K562 (cell line): ENCODE measurements at regions not wholly inside any gene's neighbourhood (a gene's known extent, or its start where the extent isn't known, plus 50 kb on each side); places are given as distances from the start of the nearest gene placed in this dataset.

Source experiments
- ATAC-seq: fragments of 200-7000 bp; cut with Tn5 transposase; 3 replicates; pipeline ENCODE4 v1.9.1; 2020; ENCODE audit warnings: moderate library complexity
- BruUV-seq: library from RNA; stranded (reverse); fragments of 400-500 nt; replicated peaks from 2 replicates; lab custom pipeline; 2021; lab: Mats Ljungman, UMichigan
- CTCF ChIA-PET: fragments of 300-600 bp; formaldehyde crosslinking; extraction: SDS; loops from one replicate; lab custom pipeline; 2021; ENCODE audit warnings: low intra/inter-chr PET ratio; lab: Yijun Ruan, JAX
- POLR2A ChIA-PET: fragments of 300-600, 350-650 bp; sonication (Branson Sonifier 250); formaldehyde crosslinking; extraction: SDS; loops from one replicate; lab custom pipeline; 2021; ENCODE audit warnings: antibody characterized with exemption, inconsistent platforms; lab: Yijun Ruan, JAX
- DNase-seq, 4 experiments: peaks; one replicate each; pipeline versions ENCODE4 v3.0.0 to v3.0.0-alpha.2; 2011 to 2018; ENCODE audit warnings: low spot score in 3 of 4, mixed read lengths in 3 of 4; ENCODE audit errors: extremely low read depth in 1 of 4
- FAIRE-seq: peaks from 2 replicates; lab custom pipeline; 2011; peaks lifted over from hg19 to GRCh38; lab: Jason Lieb, UNC
- H2AFZ ChIP-seq: 2 replicates; pipeline ENCODE4 v1.6.0; 2011; ENCODE audit warnings: low read depth, low read length, control low read depth, inconsistent platforms
- H3K27ac ChIP-seq: fragments of 200-600 bp; 3 replicates; pipeline ENCODE4 v1.8.0; 2011; ENCODE audit warnings: low read depth, mild to moderate bottlenecking, control low read depth, inconsistent platforms, low read length, moderate library complexity, mixed read lengths; ENCODE audit errors: extremely low read depth
- H3K27me3 ChIP-seq, 2 experiments: fragments of 300-600 bp in 1 of 2; 2 replicates in 1 of 2; 3 replicates in 1 of 2; pipeline versions ENCODE4 v1.6.0 to v1.8.0; 2011; ENCODE audit warnings: inconsistent platforms in 2 of 2, low read length in 2 of 2, mild to moderate bottlenecking in 1 of 2, mixed read lengths in 1 of 2, moderate library complexity in 1 of 2; ENCODE audit not compliant: control insufficient read depth in 2 of 2, insufficient read depth in 2 of 2
- H3K36me3 ChIP-seq: fragments of 300-600 bp; 3 replicates; pipeline ENCODE4 v1.8.0; 2011; ENCODE audit warnings: mild to moderate bottlenecking, low read length, inconsistent platforms; ENCODE audit not compliant: control insufficient read depth, insufficient read depth
- H3K4me1 ChIP-seq, 2 experiments: fragments of 200-600 bp in 1 of 2; replicated peaks in 1 of 2; 2 replicates in 1 of 2; 3 replicates in 1 of 2; pipeline versions ENCODE4 v1.5.1 to v1.8.0; 2011; ENCODE audit warnings: inconsistent platforms in 2 of 2, low read length in 2 of 2, mild to moderate bottlenecking in 1 of 2, mixed read lengths in 1 of 2, moderate library complexity in 1 of 2; ENCODE audit not compliant: control insufficient read depth in 2 of 2, insufficient read depth in 2 of 2
- H3K4me2 ChIP-seq: 2 replicates; pipeline ENCODE4 v1.6.1; 2011; ENCODE audit warnings: low read length, control low read depth, inconsistent platforms, mixed read lengths; ENCODE audit not compliant: insufficient read depth
- H3K4me3 ChIP-seq: fragments of 200-600 bp; sonication (generic), shearing (Covaris generic); 2 replicates; pipeline ENCODE4 v1.5.1; 2016; ENCODE audit warnings: control low read depth, inconsistent platforms
- H3K79me2 ChIP-seq: fragments of 200-600 bp; 3 replicates; pipeline ENCODE4 v1.8.0; 2011; ENCODE audit warnings: low read length, inconsistent platforms; ENCODE audit not compliant: control insufficient read depth, insufficient read depth
- H3K9ac ChIP-seq, 2 experiments: 2 replicates each; pipeline versions ENCODE4 v1.6.0 to v1.6.1; 2011; ENCODE audit warnings: low read depth in 2 of 2, low read length in 2 of 2, control low read depth in 1 of 2, inconsistent platforms in 1 of 2, mild to moderate bottlenecking in 1 of 2, mixed read lengths in 1 of 2; ENCODE audit not compliant: insufficient read depth in 1 of 2
- H3K9me1 ChIP-seq: one replicate; pipeline ENCODE4 v1.6.0; 2011; ENCODE audit warnings: inconsistent platforms, mild to moderate bottlenecking, low read length, moderate library complexity; ENCODE audit not compliant: control insufficient read depth, insufficient read depth
- H3K9me3 ChIP-seq: replicated peaks from 2 replicates; pipeline ENCODE4 v1.5.1; 2011; ENCODE audit warnings: low read depth, low read length, inconsistent platforms; ENCODE audit not compliant: control insufficient read depth, insufficient read depth
- H4K20me1 ChIP-seq: replicated peaks from 2 replicates; pipeline ENCODE4 v1.6.1; 2011; ENCODE audit warnings: low read length, inconsistent platforms, mixed read lengths; ENCODE audit not compliant: control insufficient read depth, insufficient read depth
- CCNT2 ChIP-seq: IDR thresholded peaks from 2 replicates; pipeline ENCODE4 v1.6.1; 2011; ENCODE audit warnings: borderline replicate concordance, low read depth, mild to moderate bottlenecking, moderate library complexity, mixed read lengths, low read length; ENCODE audit not compliant: insufficient read length; ENCODE audit errors: extremely low read depth
- GABPB2 ChIP-seq: fragments of 250-450 bp; sonication (Bioruptor Pico); conservative IDR thresholded peaks from 2 replicates; pipeline ENCODE4 v1.5.1; 2021; ENCODE audit warnings: mild to moderate bottlenecking
- GATA2 ChIP-seq: sonication (generic); formaldehyde crosslinking; IDR thresholded peaks from 2 replicates; pipeline ENCODE4 v1.4.0; 2020; ENCODE audit warnings: mild to moderate bottlenecking, missing genetic modification reagents
- RAD21 ChIP-seq, 2 experiments: fragments of 250-450 bp in 1 of 2; fragments of 450-650 bp in 1 of 2; sonication (Bioruptor Pico) in 1 of 2; formaldehyde crosslinking in 1 of 2; IDR thresholded peaks in 1 of 2; conservative IDR thresholded peaks in 1 of 2; 2 replicates each; pipeline versions ENCODE4 v1.4.0 to v1.8.0; 2020 to 2022; ENCODE audit warnings: mild to moderate bottlenecking in 2 of 2, moderate library complexity in 1 of 2
- RBFOX2 ChIP-seq: fragments of 200-400 bp; formaldehyde crosslinking; IDR thresholded peaks from 2 replicates; pipeline ENCODE4 v1.6.1; 2017; ENCODE audit warnings: low read depth, mild to moderate bottlenecking, low read length, moderate library complexity
- SMARCC2 ChIP-seq: fragments of 450-650 bp; IDR thresholded peaks from 2 replicates; pipeline ENCODE4 v1.6.1; 2017; ENCODE audit warnings: antibody characterized with exemption, moderate library complexity, mild to moderate bottlenecking, low read depth
- TEAD4 ChIP-seq, 2 experiments: sonication (generic) in 1 of 2; formaldehyde crosslinking in 1 of 2; IDR thresholded peaks; 2 replicates each; pipeline versions ENCODE4 v1.6.1 to v1.8.0; 2012 to 2022; ENCODE audit warnings: borderline replicate concordance in 1 of 2, inconsistent platforms in 1 of 2, low read length in 1 of 2, mild to moderate bottlenecking in 1 of 2, missing genetic modification reagents in 1 of 2
- ZFX ChIP-seq: sonication (generic); formaldehyde crosslinking; IDR thresholded peaks from 2 replicates; pipeline ENCODE4 v1.8.0; 2022; ENCODE audit warnings: mild to moderate bottlenecking, missing genetic modification reagents, moderate library complexity
- WGBS: fragments of 100-300 bp; shearing (Covaris generic); methylation state at CpG from one replicate; pipeline ENCODE4 v1.1.6; 2016; ENCODE audit warnings: low coverage, mixed read lengths; ENCODE audit not compliant: insufficient coverage; ENCODE audit errors: missing lambda C conversion rate; 5-methylcytosine and 5-hydroxymethylcytosine counted together
- in situ Hi-C: fragments of 300-500 bp; cut with MboI; formaldehyde crosslinking; loops from 4 replicates; pipeline ENCODE4 v1.15.0; 2018; ENCODE audit warnings: inconsistent platforms, mixed read lengths
- intact Hi-C: fragments of 100-400 bp; cut with micrococcal nuclease; formaldehyde crosslinking; loops from 2 replicates; pipeline ENCODE4 v1.14.2; 2022

DNA sequence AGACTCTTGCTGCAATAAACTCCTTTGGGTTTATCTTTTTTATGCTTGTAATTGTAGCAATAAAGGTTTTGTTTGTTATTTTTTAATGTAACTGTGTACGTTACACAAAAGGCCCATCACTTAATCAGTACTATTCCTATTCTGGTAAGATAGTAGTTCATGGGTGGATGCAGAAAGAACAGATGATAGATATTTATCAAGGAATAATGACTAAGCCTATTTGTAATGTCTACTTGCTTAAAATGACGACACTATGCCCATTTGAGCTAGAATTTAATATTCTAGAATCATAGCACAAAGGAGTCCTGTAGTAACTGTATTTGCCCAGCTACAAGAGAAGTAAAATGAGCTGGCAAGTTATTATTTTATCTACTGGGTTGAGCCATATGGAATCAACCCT is 235.4 kb upstream of the DYNLRB2 start:
- no peak overlapping the region for H2AFZ ChIP-seq
- no peak overlapping the region for H3K4me3 ChIP-seq
- ChIA-PET POLR2A (no interaction called here), CTCF (no interaction called here)
- no TSS peak for BruUV-seq
- FAIRE-seq (no peak), ATAC-seq (no peak), DNase-seq (no peak)
- H3K27ac ChIP-seq, result no peak overlapping the region
- in situ Hi-C loops (no loop called here), intact Hi-C loops (no loop called here)
- no peak overlapping the region for H3K4me2 ChIP-seq
- no peaks in the 10 kb centered on the region for H4K20me1 ChIP-seq
- no peaks in the 10 kb centered on the region for H3K36me3 ChIP-seq
- H3K27me3 ChIP-seq, result no peaks in the 10 kb centered on the region; a peak in 1 of 5 replicates
- TF ChIP-seq TEAD4 (IDR thresholded peaks at IDR 0.05; ENCODE audit: low read length) (no peak), TEAD4 (CRISPR knock-in tag; IDR thresholded peaks at IDR 0.05; ENCODE audit: borderline replicate concordance) (no peak), GATA2 (CRISPR knock-in tag) (no peak), RAD21 (CRISPR knock-in tag; conservative IDR thresholded peaks at IDR 0.05 in 1 of 2, IDR thresholded peaks at IDR 0.05 in 1 of 2) (no peak), RBFOX2 (no peak), ZFX (CRISPR knock-in tag) (no peak), SMARCC2 (no peak), CCNT2 (no peak), GABPB2 (no peak)
- 0% methylated on average over 2 of the region's 2 CpGs for WGBS
- H3K4me1 ChIP-seq, result no peaks in the 10 kb centered on the region
- H3K9ac ChIP-seq, result no peak overlapping the region
- no peaks in the 10 kb centered on the region for H3K79me2 ChIP-seq
- H3K9me1 ChIP-seq, result peaks cover 5% of the 10 kb centered on the region
- no peaks in the 10 kb centered on the region for H3K9me3 ChIP-seq
